ENCODE measurements at regions not wholly inside any gene's neighbourhood (a gene's known extent, or its start where the extent isn't known, plus 50 kb on each side); places are given as distances from the start of the nearest gene placed in this dataset.

DNA sequence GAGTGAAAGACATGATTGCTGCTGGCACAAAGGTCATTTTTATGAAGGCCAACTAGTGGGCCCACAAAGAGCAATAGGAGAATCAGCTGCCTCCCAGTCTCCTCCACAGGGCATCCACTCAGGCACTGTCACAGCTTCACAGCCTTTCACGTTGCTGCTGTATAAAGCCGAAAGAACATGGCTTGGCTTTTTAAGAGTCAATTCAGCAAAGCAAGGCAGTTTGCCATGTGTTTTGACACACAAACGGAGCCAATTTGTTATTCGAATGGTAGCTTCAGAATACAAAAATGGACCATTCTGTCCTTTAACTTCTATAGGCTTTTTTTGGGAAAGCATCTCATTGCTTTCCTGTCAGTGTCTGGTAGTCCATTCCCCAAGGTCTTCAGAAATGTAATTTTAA, 283.4 kb upstream of the PARD3B start:
- no peak for DNase-seq (ENCODE audit: low read depth in 3 of 3, low spot score in 2 of 3)

- no peak for DNase-seq (ENCODE audit: low read depth in 3 of 3, low spot score in 2 of 3)
Observed at GRCh38 chr2:204264085-204264553, 281.2 kb upstream of the PARD3B start.

GRCh38 chr2:204264621-204265140, 280.6 kb upstream of the PARD3B start:
- DNase-seq (ENCODE audit: low read depth in 3 of 3, low spot score in 2 of 3): no peak

DNA sequence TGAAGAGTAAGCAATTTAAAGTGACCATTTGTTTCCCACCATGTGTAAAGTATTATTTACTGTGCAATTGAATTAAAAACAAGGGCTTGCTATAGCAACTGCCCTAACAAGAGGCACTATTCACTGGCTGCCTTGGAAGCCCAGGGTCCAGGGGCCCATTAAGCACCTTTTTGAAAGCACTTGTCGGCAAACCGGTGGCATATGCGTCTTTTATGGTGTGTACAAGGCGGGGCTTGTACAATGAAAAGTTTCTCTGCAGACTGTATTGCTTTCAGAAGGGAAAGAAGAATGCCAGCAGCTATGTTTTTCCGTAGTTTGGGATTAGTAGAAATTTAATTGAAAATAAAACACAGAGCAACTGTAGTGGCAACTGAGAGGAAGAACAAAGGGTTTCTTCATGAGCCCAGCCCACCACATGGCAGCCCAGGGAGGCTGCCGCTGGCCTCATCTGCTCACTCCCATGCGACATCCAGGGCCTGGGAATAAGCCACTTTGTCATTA, 279.5 kb upstream of the PARD3B start:
- DNase-seq (ENCODE audit: low read depth in 3 of 3, low spot score in 2 of 3): no peak

GRCh38 chr2:204268458-204268857, 276.8 kb upstream of the PARD3B start:
- no peak for DNase-seq (ENCODE audit: low read depth in 3 of 3, low spot score in 2 of 3)

DNA sequence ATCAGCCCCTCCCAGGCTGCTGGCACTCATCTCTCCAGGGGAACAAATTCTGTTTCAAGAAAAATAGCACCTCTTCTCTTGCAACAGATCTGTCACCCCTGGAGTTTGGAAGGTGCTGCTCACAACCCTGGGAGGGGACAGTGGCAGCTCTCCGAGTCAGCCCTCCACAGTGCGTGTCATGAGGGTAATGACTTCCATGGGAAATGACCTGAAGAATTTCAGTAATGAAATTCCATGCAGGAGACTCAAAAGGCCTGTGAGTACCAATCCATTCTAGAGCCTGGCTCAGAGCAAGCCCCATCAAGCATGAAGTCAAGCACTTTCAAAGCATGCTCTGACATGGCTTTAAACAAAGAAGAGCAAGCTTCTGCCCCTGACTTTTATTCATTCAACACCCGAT, 276.3 kb upstream of the PARD3B start:
- DNase-seq (ENCODE audit: low read depth in 3 of 3, low spot score in 2 of 3): no peak

- DNase-seq (ENCODE audit: low read depth in 3 of 3, low spot score in 2 of 3): no peak
Observed at GRCh38 chr2:204272089-204272488, 273.2 kb upstream of the PARD3B start.

- no peak for DNase-seq (ENCODE audit: low read depth in 3 of 3, low spot score in 2 of 3)
Observed at GRCh38 chr2:204272610-204273287, 272.5 kb upstream of the PARD3B start.

- no peak for DNase-seq (ENCODE audit: low read depth in 3 of 3, low spot score in 2 of 3)
Observed at GRCh38 chr2:204274429-204274828, 270.8 kb upstream of the PARD3B start.

DNA sequence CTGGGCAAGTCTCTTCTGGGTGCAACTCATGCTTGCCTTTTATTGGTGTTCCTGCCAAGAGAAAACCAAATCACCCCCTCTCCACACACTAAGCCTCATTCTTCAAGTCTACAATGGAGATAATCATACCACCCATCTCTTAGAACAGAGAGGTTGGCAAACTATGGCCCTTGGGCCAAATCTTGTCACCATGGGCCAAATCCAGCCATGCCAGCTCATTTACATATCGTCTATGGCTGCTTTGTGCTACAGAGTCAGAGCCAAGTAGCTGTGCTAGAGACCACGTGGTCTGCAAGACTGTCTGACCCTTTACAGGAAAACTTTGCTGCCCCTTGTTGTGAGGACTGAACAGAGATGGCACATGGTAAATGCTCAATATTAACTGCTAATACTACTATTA, 270.3 kb upstream of the PARD3B start:
- DNase-seq (ENCODE audit: low read depth in 3 of 3, low spot score in 2 of 3): no peak

DNA sequence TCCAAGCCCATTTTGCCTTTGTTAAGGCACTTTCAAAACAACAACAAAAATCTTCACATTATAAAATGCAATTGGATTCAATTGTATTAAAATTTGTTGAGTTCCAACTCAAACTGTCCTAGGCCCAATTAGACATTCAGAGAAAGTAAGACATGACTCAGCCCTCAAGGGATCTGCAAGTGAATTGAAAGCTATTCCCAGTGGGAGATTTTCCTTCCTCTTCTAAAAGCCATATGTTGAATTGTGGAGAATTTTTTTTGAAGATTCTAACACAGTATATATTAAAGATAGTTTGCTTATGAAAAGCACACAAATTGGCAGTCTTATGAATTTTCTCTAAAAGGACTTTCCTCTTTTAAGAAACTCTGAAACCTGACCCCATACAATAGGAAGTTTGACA, 268.0 kb upstream of the PARD3B start:
- no peak for DNase-seq (ENCODE audit: low read depth in 3 of 3, low spot score in 2 of 3)

- no peak for DNase-seq (ENCODE audit: low read depth in 3 of 3, low spot score in 2 of 3)
Observed at GRCh38 chr2:204278454-204278853, 266.8 kb upstream of the PARD3B start.

DNA sequence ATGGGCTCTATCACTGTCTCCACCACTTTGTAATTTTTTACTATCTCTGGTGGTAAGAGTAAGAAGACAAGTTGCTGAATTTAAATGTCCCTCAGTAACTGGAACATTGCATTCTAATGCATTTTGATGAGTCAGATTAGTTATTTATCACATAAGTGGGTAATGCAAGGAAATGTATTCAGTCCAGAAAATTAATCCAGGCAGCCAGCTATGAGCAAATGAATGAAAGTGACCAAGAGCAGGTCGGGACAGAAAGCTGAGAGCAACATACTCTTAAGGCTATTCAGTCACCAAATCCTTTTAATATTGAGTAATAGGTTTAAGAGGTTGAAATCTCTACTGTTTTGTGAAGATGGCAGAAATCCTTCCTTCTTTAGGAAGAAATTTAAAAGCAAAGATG, 265.5 kb upstream of the PARD3B start:
- no peak for DNase-seq (ENCODE audit: low read depth in 3 of 3, low spot score in 2 of 3)

GRCh38 chr2:204280262-204280668, 265.0 kb upstream of the PARD3B start:
- DNase-seq (ENCODE audit: low read depth in 3 of 3, low spot score in 2 of 3): no peak

- no peak for DNase-seq (ENCODE audit: low read depth in 3 of 3, low spot score in 2 of 3)
Observed at GRCh38 chr2:204282081-204282480, 263.2 kb upstream of the PARD3B start.

- DNase-seq (ENCODE audit: low read depth in 3 of 3, low spot score in 2 of 3): peak; percentile 14 to 49 (median 29)
Observed at GRCh38 chr2:204282525-204282924, 262.8 kb upstream of the PARD3B start.

DNA sequence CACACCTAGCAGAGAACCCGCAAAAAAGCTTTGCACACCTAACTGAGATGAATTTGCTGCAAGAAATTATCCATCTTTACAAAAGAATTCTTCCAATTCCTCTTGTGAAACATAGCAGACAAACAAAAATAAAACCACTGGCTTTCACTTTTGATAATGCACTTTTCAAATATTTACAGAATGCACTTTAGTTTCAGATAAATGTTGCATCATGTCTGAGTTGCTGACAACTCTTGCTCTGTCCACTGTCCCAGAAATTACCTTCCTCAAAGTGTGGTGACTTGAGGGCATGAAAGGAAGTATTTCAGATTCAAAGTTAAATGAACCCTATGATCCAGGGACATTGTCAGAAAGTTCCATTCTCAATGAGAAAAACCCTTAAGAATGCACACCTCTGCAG, 256.2 kb upstream of the PARD3B start:
- no peak for DNase-seq (ENCODE audit: low read depth in 3 of 3, low spot score in 2 of 3)

GRCh38 chr2:204292439-204292838, 252.8 kb upstream of the PARD3B start:
- no peak for DNase-seq (ENCODE audit: low read depth in 3 of 3, low spot score in 2 of 3)

- DNase-seq (ENCODE audit: low read depth in 3 of 3, low spot score in 2 of 3): no peak
Observed at GRCh38 chr2:204293884-204294747, 251.2 kb upstream of the PARD3B start.

GRCh38 chr2:204298404-204298803, 246.9 kb upstream of the PARD3B start:
- no peak for DNase-seq (ENCODE audit: low read depth in 3 of 3, low spot score in 2 of 3)

- no peak for DNase-seq (ENCODE audit: low read depth in 3 of 3, low spot score in 2 of 3)
Observed at GRCh38 chr2:204299766-204300165, 245.5 kb upstream of the PARD3B start.

- no peak for DNase-seq (ENCODE audit: low read depth in 3 of 3, low spot score in 2 of 3)
Observed at GRCh38 chr2:204306667-204307066, 238.6 kb upstream of the PARD3B start.
